ENCODE measurements at regions not wholly inside any gene's neighbourhood (a gene's known extent, or its start where the extent isn't known, plus 50 kb on each side); places are given as distances from the start of the nearest gene placed in this dataset.

DNA sequence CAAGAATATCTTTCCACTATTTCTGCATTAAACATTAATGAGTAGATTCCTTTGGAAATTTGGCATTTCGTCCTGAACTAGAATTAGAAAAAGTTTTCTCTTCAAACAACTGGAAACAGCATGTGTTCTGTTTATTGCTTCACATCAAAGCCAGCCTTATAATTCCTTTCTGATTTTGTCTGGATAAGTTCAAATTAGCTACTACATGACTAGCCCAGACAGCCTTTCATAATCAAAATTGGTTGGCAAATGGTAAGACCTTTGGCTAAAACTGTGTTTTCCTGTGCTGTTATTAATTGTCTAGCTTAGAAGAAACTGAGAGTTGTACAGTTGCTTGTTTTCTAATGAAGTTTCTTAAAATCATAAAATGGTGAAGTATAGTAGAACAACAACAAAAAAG, 52.7 kb upstream of the P3H2 start:
- H2AK5ac ChIP-seq (ENCODE audit: low read depth, low read length) = no peak overlapping the region
- POLR2A ChIA-PET (ENCODE audit: unreplicated experiment) = no interaction called here

More for the DNA sequence above, 52.7 kb upstream of the P3H2 start:
- Histone ChIP-seq H3K23ac (ENCODE audit: low read depth, low read length) (no peak overlapping the region), H3K27ac (ENCODE audit: insufficient read depth, low read length) (no peak overlapping the region), H3K4me3 (ENCODE audit: insufficient read depth, low read depth, low read length) (no peak overlapping the region), H3K4me2 (ENCODE audit: low read depth, low read length) (no peak overlapping the region), H4K5ac (ENCODE audit: low read depth, low read length) (no peak overlapping the region), H3K4me1 (ENCODE audit: control insufficient read depth, insufficient read depth, low read length) (peaks cover 2% of the 10 kb centered on the region), H3K79me1 (ENCODE audit: low read depth in 1 of 2, low read length in 2 of 2) (no peaks in the 10 kb centered on the region), H3K14ac (replicated peaks; ENCODE audit: low read depth, low read length) (no peak overlapping the region), H2AK9ac (replicated peaks; ENCODE audit: low read depth, low read length, poor library complexity) (no peak overlapping the region), H4K20me1 (ENCODE audit: insufficient read depth, low read length) (no peaks in the 10 kb centered on the region), H3K4ac (ENCODE audit: low read depth, low read length) (0 out of 2 replicates have a peak overlapping the region, but pooled peaks have one; percentile 54), H2AFZ (replicated peaks; ENCODE audit: low read length, poor library complexity) (no peak overlapping the region), H3K9me3 (ENCODE audit: control insufficient read depth, insufficient read depth, low read length) (no peaks in the 10 kb centered on the region), H3K9me1 (ENCODE audit: insufficient read depth, low read length) (no peaks in the 10 kb centered on the region), H3K36me3 (ENCODE audit: control insufficient read depth, insufficient read depth, low read length) (no peaks in the 10 kb centered on the region), H2BK15ac (ENCODE audit: low read depth, low read length) (no peak overlapping the region), H4K91ac (ENCODE audit: insufficient read depth, low read depth, low read length) (no peak overlapping the region), H2BK20ac (ENCODE audit: low read depth, low read length) (no peak overlapping the region), H3K18ac (ENCODE audit: low read depth, low read length) (peak overlapping the region; percentile 83; the same call in 1 of the 2 replicates), H3K56ac (ENCODE audit: extremely low read depth, insufficient read depth, low read length) (no peak overlapping the region), H3K9ac (ENCODE audit: low read depth, low read length) (no peak overlapping the region), H2BK5ac (ENCODE audit: low read depth, low read length, poor library complexity, severe bottlenecking) (no peak overlapping the region), H3K27me3 (ENCODE audit: control insufficient read depth, insufficient read depth, low read length) (no peaks in the 10 kb centered on the region), H4K8ac (ENCODE audit: low read depth in 2 of 2, low read length in 2 of 2) (peak overlapping the region in 1 of 2 experiments; percentile 28; a peak in 1 of 4 replicates), H2BK120ac (ENCODE audit: low read depth, low read length) (peak overlapping the region; percentile 24; the same call in 1 of the 2 replicates)
- peak; percentile 26; the same call in 1 of the 2 replicates for TF ChIP-seq CEBPB (IDR thresholded peaks at IDR 0.05; ENCODE audit: low read depth, low read length)
- TF ChIP-seq, protein P1, sequence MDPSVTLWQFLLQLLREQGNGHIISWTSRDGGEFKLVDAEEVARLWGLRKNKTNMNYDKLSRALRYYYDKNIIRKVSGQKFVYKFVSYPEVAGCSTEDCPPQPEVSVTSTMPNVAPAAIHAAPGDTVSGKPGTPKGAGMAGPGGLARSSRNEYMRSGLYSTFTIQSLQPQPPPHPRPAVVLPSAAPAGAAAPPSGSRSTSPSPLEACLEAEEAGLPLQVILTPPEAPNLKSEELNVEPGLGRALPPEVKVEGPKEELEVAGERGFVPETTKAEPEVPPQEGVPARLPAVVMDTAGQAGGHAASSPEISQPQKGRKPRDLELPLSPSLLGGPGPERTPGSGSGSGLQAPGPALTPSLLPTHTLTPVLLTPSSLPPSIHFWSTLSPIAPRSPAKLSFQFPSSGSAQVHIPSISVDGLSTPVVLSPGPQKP (IDR thresholded peaks at IDR 0.05; ENCODE audit: borderline replicate concordance, low read depth, low read length) = no peak
- ATAC-seq (ENCODE audit: low read depth) (no peak), DNase-seq (no peak)
- in situ Hi-C loops (cut with MboI; ENCODE audit: low sequenced_read_pairs) (no loop called here), dilution Hi-C loops (cut with HindIII; ENCODE audit: low sequenced_read_pairs, unreplicated experiment) (no loop called here), intact Hi-C loops (cut with micrococcal nuclease) (no loop called here)
- BruUV-seq (replicated peaks) = no TSS peak
- CTCF ChIA-PET = no interaction called here
- no CpG with 5 or more reads among the region's 1 CpG for WGBS, 2 experiments (ENCODE audit: extremely low coverage in 2 of 2, insufficient read length in 1 of 2)
